ENCODE measurements at regions not wholly inside any gene's neighbourhood (a gene's known extent, or its start where the extent isn't known, plus 50 kb on each side); places are given as distances from the start of the nearest gene placed in this dataset.

DNA sequence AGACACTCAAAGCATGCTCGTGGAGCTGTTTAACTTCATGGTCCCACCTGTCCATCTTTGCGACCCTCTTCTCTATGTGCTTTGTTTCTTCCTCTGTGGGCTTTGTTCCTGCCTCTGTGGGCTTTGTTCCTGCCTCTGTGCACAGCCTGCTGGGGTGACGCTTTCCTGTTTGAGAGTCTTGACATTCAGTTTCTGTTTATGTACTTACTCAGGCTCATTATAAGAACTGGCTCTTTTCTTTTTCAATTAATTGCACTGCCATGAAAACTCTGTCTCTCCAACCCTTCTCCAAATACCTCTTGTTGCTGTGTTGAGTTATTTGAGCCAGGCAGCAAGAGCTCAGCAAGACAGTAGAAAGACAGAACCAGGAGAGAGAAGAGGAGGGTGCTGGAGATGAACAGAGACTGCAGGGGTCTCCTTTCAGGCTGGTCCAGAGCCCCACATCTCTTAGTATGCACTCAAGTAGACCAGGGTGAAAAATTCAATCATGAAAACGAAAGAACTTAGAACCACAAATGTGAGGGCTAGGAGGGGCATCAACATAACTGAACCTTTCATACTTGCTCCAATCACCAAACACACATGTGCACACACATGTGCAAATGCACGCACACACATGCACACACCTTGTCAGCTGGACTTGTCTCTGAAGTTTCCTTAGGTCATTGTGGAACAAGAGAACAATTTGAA lies 88.3 kb upstream of the SGIP1 start:
- DNase-seq (ENCODE audit: low read depth) (no peak), FAIRE-seq (no peak)
- no peaks in the 10 kb centered on the region for H3K9me3 Mint-ChIP-seq (ENCODE audit: unreplicated experiment)
- Histone ChIP-seq H3K9ac (ENCODE audit: low read length) (no peak overlapping the region), H3K9me3 (ENCODE audit: insufficient read depth, low read depth, low read length) (no peaks in the 10 kb centered on the region), H3K36me3 (ENCODE audit: insufficient read depth, low read length) (no peaks in the 10 kb centered on the region), H3K4me1 (ENCODE audit: insufficient read depth, low read length) (no peaks in the 10 kb centered on the region), H3K27ac (ENCODE audit: low read depth, low read length) (no peak overlapping the region), H3K79me2 (ENCODE audit: insufficient read depth, low read length) (no peaks in the 10 kb centered on the region), H3K4me3 (ENCODE audit: insufficient read depth, low read depth, low read length) (no peak overlapping the region), H2AFZ (ENCODE audit: low read depth, low read length) (peak overlapping the region; percentile 30), H3K4me2 (ENCODE audit: low read length) (no peak overlapping the region), H4K20me1 (ENCODE audit: insufficient read depth, low read length) (no peaks in the 10 kb centered on the region), H3K27me3 (ENCODE audit: insufficient read depth, low read length) (no peaks in the 10 kb centered on the region)
- H3K27me3 Mint-ChIP-seq (ENCODE audit: low read depth, unreplicated experiment), result no peaks in the 10 kb centered on the region
- no peak overlapping the region for H3K4me3 Mint-ChIP-seq (ENCODE audit: unreplicated experiment)
- H3K27ac Mint-ChIP-seq (ENCODE audit: unreplicated experiment), result peak overlapping the region; percentile 42
- TF ChIP-seq, protein P1, sequence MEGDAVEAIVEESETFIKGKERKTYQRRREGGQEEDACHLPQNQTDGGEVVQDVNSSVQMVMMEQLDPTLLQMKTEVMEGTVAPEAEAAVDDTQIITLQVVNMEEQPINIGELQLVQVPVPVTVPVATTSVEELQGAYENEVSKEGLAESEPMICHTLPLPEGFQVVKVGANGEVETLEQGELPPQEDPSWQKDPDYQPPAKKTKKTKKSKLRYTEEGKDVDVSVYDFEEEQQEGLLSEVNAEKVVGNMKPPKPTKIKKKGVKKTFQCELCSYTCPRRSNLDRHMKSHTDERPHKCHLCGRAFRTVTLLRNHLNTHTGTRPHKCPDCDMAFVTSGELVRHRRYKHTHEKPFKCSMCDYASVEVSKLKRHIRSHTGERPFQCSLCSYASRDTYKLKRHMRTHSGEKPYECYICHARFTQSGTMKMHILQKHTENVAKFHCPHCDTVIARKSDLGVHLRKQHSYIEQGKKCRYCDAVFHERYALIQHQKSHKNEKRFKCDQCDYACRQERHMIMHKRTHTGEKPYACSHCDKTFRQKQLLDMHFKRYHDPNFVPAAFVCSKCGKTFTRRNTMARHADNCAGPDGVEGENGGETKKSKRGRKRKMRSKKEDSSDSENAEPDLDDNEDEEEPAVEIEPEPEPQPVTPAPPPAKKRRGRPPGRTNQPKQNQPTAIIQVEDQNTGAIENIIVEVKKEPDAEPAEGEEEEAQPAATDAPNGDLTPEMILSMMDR (IDR thresholded peaks at IDR 0.05; ENCODE audit: insufficient read depth, low read depth, low read length), result no peak
- TF ChIP-seq EZH2 (IDR thresholded peaks at IDR 0.05; ENCODE audit: insufficient read depth, low read length), result no peak
- H3K4me1 Mint-ChIP-seq (ENCODE audit: low read depth, unreplicated experiment), result peaks cover 3% of the 10 kb centered on the region
- no peaks in the 10 kb centered on the region for H3K36me3 Mint-ChIP-seq (ENCODE audit: low read depth, unreplicated experiment)

DNA sequence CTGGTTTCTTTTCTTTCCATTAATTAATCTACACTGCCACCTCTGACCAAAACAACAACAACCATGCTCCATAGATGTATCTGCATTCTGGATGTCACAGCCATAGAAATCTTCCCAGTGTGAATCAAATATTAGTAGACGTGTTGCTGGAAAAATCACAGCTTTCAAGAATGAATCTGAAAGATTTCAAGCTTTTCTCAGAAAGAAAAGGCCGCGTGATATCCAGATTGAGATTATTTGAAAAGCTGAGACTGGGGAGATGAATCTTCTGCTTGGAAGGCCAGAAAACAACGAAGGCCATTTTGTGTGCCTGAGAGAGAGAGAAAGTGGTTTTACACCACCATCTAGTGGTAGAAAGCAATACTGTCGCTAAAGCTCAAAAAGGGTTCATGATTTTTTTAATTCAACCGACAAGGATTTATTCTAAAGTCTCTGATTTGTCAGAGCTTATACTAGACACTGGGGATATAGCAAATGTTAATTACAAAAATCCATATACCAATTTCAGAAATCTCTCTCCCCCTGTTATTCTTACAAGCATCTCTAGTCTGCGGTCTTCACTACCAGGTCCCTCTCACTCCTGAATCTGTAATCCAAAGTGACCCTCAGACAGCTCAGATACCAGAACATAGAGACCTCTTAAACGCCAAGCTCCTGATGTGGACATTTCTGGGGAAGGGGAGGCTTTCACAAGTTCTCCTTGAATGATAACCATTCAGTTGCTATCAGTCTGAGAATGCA lies 87.5 kb upstream of the SGIP1 start:
- H3K27me3 ChIP-seq (ENCODE audit: insufficient read depth, low read length), result no peaks in the 10 kb centered on the region
- no peaks in the 10 kb centered on the region for H3K27me3 Mint-ChIP-seq (ENCODE audit: low read depth, unreplicated experiment)
- H3K9me3 ChIP-seq (ENCODE audit: insufficient read depth, low read depth, low read length), result no peaks in the 10 kb centered on the region
- H4K20me1 ChIP-seq (ENCODE audit: insufficient read depth, low read length), result no peaks in the 10 kb centered on the region
- peak; percentile 40 for DNase-seq (ENCODE audit: low read depth)
- no peak overlapping the region for H3K4me3 ChIP-seq (ENCODE audit: insufficient read depth, low read depth, low read length)
- H3K4me1 Mint-ChIP-seq (ENCODE audit: low read depth, unreplicated experiment), result peaks cover 3% of the 10 kb centered on the region
- TF ChIP-seq, protein P1 (IDR thresholded peaks at IDR 0.05; ENCODE audit: insufficient read depth, low read depth, low read length), result peak; percentile 95
- no peak for TF ChIP-seq EZH2 (IDR thresholded peaks at IDR 0.05; ENCODE audit: insufficient read depth, low read length)
- H3K27ac ChIP-seq (ENCODE audit: low read depth, low read length), result no peak overlapping the region
- no peak overlapping the region for H3K4me2 ChIP-seq (ENCODE audit: low read length)
- peak overlapping the region; percentile 1 for H2AFZ ChIP-seq (ENCODE audit: low read depth, low read length)
- no peaks in the 10 kb centered on the region for H3K79me2 ChIP-seq (ENCODE audit: insufficient read depth, low read length)
- no peaks in the 10 kb centered on the region for H3K36me3 ChIP-seq (ENCODE audit: insufficient read depth, low read length)
- no peaks in the 10 kb centered on the region for H3K36me3 Mint-ChIP-seq (ENCODE audit: low read depth, unreplicated experiment)
- no peak overlapping the region for H3K27ac Mint-ChIP-seq (ENCODE audit: unreplicated experiment)
- H3K4me3 Mint-ChIP-seq (ENCODE audit: unreplicated experiment), result no peak overlapping the region
- H3K9ac ChIP-seq (ENCODE audit: low read length), result peak overlapping the region; percentile 8
- H3K4me1 ChIP-seq (ENCODE audit: insufficient read depth, low read length), result no peaks in the 10 kb centered on the region
- FAIRE-seq, result peak; percentile 98
- H3K9me3 Mint-ChIP-seq (ENCODE audit: unreplicated experiment), result no peaks in the 10 kb centered on the region

Measured in astrocyte (in vitro differentiated cells and primary cell).